Progenitor cell of endocrine pancreas (in vitro differentiated cells): ENCODE measurements at regions not wholly inside any gene's neighbourhood (a gene's known extent, or its start where the extent isn't known, plus 50 kb on each side); places are given as distances from the start of the nearest gene placed in this dataset.

Experiments used
- DNase-seq: peaks from one replicate; pipeline ENCODE4 v3.0.0; 2021; ENCODE audit warnings: low spot score; ENCODE audit not compliant: unreplicated experiment
- H3K27ac Mint-ChIP-seq: 2 replicates; pipeline ENCODE4 v1.8.0; 2021; ENCODE audit warnings: mild to moderate bottlenecking, moderate library complexity, mixed read lengths
- H3K27me3 Mint-ChIP-seq: 2 replicates; pipeline ENCODE4 v1.8.0; 2021; ENCODE audit warnings: mixed read lengths
- H3K36me3 Mint-ChIP-seq: 2 replicates; pipeline ENCODE4 v1.8.0; 2022; ENCODE audit warnings: mixed read lengths; ENCODE audit not compliant: insufficient read depth
- H3K4me1 Mint-ChIP-seq: 2 replicates; pipeline ENCODE4 v1.8.0; 2021; ENCODE audit warnings: low read depth, mixed read lengths
- H3K4me3 Mint-ChIP-seq: 2 replicates; pipeline ENCODE4 v1.8.0; 2021; ENCODE audit warnings: low read depth, mild to moderate bottlenecking, moderate library complexity, mixed read lengths
- H3K9me3 Mint-ChIP-seq: 2 replicates; pipeline ENCODE4 v1.8.0; 2021; ENCODE audit warnings: low read depth, mixed read lengths
- CTCF ChIP-seq: fragments of 200-600 bp; sonication (generic); IDR thresholded peaks from one replicate; pipeline ENCODE4 v1.5.0; 2021; ENCODE audit warnings: antibody characterized with exemption, mild to moderate bottlenecking; ENCODE audit not compliant: unreplicated experiment

GRCh38 chr4:33067221-33067620 is 2347.1 kb downstream of the PCDH7 start:
- H3K27ac Mint-ChIP-seq = no peak overlapping the region
- DNase-seq = no peak
- no peaks in the 10 kb centered on the region for H3K27me3 Mint-ChIP-seq
- peaks cover 3% of the 10 kb centered on the region for H3K4me1 Mint-ChIP-seq
- no peak for TF ChIP-seq CTCF
- H3K36me3 Mint-ChIP-seq = peaks cover 1% of the 10 kb centered on the region
- peaks cover 8% of the 10 kb centered on the region for H3K9me3 Mint-ChIP-seq
- H3K4me3 Mint-ChIP-seq = no peak overlapping the region

- Mint-ChIP-seq H3K4me1 (peaks cover 16% of the 10 kb centered on the region), H3K27ac (no peak overlapping the region), H3K36me3 (peaks cover 1% of the 10 kb centered on the region), H3K4me3 (no peak overlapping the region), H3K27me3 (no peaks in the 10 kb centered on the region), H3K9me3 (peaks cover 8% of the 10 kb centered on the region)
- DNase-seq = no peak
- no peak for TF ChIP-seq CTCF
Measured at GRCh38 chr4:33068539-33068938, 2348.4 kb downstream of the PCDH7 start.

GRCh38 chr4:33071535-33071934 is 2351.4 kb downstream of the PCDH7 start:
- Mint-ChIP-seq H3K36me3 (peaks cover 1% of the 10 kb centered on the region), H3K27ac (no peak overlapping the region), H3K27me3 (no peaks in the 10 kb centered on the region), H3K9me3 (peaks cover 8% of the 10 kb centered on the region), H3K4me3 (no peak overlapping the region), H3K4me1 (peaks cover 23% of the 10 kb centered on the region)
- DNase-seq = no peak
- TF ChIP-seq CTCF = no peak

GRCh38 chr4:33072298-33073089 is 2352.3 kb downstream of the PCDH7 start:
- Mint-ChIP-seq H3K27ac (no peak overlapping the region), H3K4me1 (peaks cover 23% of the 10 kb centered on the region), H3K9me3 (peaks cover 8% of the 10 kb centered on the region), H3K4me3 (no peak overlapping the region), H3K36me3 (peaks cover 1% of the 10 kb centered on the region), H3K27me3 (no peaks in the 10 kb centered on the region)
- no peak for TF ChIP-seq CTCF
- DNase-seq = no peak

- Mint-ChIP-seq H3K4me3 (no peak overlapping the region), H3K27ac (peak overlapping the region; percentile 25), H3K27me3 (no peaks in the 10 kb centered on the region), H3K4me1 (peaks cover 23% of the 10 kb centered on the region), H3K9me3 (peaks cover 8% of the 10 kb centered on the region), H3K36me3 (peaks cover 1% of the 10 kb centered on the region)
- no peak for DNase-seq
- TF ChIP-seq CTCF = no peak
Measured at GRCh38 chr4:33073811-33074210, 2353.6 kb downstream of the PCDH7 start.
